Omental fat pad (tissue), 3 donors: ENCODE measurements at regions not wholly inside any gene's neighbourhood (a gene's known extent, or its start where the extent isn't known, plus 50 kb on each side); places are given as distances from the start of the nearest gene placed in this dataset.

Experiments
- ATAC-seq: fragments of 150-250 bp; one replicate; pipeline ENCODE4 v1.9.1; 2016; ENCODE audit warnings: mild to moderate bottlenecking, moderate library complexity; ENCODE audit not compliant: low FRiP score
- DNase-seq: peaks from one replicate; pipeline ENCODE4 v3.0.0-alpha.2; 2019; ENCODE audit warnings: low spot score
- TF ChIP-seq, protein P1 (sequence below), 3 donors: fragments of 450-650 bp; IDR thresholded peaks; one replicate each; pipeline ENCODE4 v1.5.1; 2016 to 2017; ENCODE audit warnings: antibody characterized with exemption in 3 of 3, mild to moderate bottlenecking in 3 of 3, moderate library complexity in 2 of 3

DNA sequence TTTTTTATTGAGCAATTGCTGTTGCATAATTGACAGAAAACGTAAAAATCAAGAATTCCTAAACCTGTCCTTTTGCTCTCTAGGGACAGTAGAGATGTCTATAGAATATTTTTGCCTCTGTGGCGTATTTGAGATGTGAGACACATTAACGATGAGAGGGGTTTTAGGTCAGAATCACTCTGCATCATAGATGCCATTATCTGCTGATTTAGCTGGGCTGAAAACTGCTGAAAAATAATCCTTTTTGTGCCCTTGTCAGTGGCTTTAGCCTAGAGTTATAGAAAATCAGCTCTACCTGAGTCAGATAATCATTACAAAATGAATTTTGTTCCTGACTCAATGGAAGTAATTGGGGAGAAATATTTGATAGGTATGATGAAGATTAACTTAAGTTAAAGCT, 767.8 kb upstream of the TENM3 start:
- DNase-seq (no peak), ATAC-seq (no peak)
- TF ChIP-seq, protein P1, sequence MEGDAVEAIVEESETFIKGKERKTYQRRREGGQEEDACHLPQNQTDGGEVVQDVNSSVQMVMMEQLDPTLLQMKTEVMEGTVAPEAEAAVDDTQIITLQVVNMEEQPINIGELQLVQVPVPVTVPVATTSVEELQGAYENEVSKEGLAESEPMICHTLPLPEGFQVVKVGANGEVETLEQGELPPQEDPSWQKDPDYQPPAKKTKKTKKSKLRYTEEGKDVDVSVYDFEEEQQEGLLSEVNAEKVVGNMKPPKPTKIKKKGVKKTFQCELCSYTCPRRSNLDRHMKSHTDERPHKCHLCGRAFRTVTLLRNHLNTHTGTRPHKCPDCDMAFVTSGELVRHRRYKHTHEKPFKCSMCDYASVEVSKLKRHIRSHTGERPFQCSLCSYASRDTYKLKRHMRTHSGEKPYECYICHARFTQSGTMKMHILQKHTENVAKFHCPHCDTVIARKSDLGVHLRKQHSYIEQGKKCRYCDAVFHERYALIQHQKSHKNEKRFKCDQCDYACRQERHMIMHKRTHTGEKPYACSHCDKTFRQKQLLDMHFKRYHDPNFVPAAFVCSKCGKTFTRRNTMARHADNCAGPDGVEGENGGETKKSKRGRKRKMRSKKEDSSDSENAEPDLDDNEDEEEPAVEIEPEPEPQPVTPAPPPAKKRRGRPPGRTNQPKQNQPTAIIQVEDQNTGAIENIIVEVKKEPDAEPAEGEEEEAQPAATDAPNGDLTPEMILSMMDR (IDR thresholded peaks at IDR 0.05): no peak

- TF ChIP-seq, protein P1 (IDR thresholded peaks at IDR 0.05): no peak
- DNase-seq (no peak), ATAC-seq (no peak)
Observed at GRCh38 chr4:181475781-181476507, 767.3 kb upstream of the TENM3 start.

- ATAC-seq (no peak), DNase-seq (no peak)
- TF ChIP-seq, protein P1 (IDR thresholded peaks at IDR 0.05): no peak
Observed at GRCh38 chr4:181476508-181476890, 766.7 kb upstream of the TENM3 start.

GRCh38 chr4:181477591-181477990, 765.6 kb upstream of the TENM3 start:
- ATAC-seq (no peak), DNase-seq (no peak)
- TF ChIP-seq, protein P1 (IDR thresholded peaks at IDR 0.05): no peak

DNA sequence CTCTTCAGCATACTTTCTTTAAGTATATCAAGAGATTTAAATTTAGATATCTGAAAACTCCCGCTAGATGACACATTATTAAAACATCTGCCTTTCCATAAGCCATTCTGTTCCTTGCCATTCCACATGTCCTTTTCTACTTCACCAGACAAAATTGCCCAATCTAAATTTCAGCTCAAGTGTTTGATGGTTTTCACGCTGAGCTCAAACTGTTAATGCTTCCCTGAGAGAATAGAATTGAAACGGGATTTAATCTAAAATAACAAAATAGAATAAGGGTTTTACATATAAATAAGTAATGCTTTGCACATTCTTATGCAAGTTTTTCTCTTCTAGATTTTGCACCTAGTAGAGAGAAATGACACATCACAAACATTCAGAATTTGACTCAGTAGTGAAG, 764.5 kb upstream of the TENM3 start:
- TF ChIP-seq, protein P1 (IDR thresholded peaks at IDR 0.05): no peak
- ATAC-seq (no peak), DNase-seq (no peak)

DNA sequence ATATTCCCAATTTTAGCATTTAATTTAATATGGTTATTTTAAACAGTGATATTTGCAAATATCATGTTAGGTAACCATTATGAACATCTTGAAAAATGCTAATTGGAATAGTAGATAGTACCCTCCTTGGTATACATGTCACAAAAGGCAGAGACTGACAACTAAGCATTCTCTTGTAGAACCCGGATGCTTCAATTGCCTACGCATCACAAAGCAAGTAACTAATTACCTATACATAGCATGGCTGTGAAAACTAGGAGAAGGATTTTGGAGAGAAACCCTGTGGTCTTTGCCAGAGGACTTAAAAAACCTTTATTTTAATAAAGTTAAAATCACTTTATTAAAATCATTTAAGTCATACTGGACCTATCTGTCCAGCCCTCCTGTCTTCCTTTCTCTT, 764.1 kb upstream of the TENM3 start:
- TF ChIP-seq, protein P1 (IDR thresholded peaks at IDR 0.05): no peak
- no peak for ATAC-seq
- no peak for DNase-seq

DNA sequence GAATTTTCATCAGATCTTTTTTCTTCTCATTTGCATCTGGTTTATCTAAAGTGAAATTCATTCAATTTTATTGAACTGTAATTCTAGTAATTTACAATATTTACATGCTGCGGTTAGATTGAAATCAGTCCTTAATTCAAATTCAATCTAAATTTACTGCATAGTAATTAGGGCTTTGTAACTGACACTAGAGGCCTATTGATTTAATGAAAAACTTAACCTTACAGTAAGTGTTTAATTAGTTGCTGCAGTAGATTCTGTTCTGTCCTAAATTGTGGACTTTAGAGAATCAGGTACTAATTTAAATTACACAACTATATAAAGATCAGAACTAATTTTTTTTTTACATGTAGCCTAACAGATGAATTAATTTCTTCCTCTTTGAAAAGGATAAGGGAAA, 758.8 kb upstream of the TENM3 start:
- ATAC-seq: no peak
- TF ChIP-seq, protein P1 (IDR thresholded peaks at IDR 0.05): no peak

More for the DNA sequence above, 758.8 kb upstream of the TENM3 start:
- no peak for DNase-seq
